Liver (tissue), 8 donors: ENCODE measurements at regions not wholly inside any gene's neighbourhood (a gene's known extent, or its start where the extent isn't known, plus 50 kb on each side); places are given as distances from the start of the nearest gene placed in this dataset.

Source experiments
- DNase-seq: peaks from one replicate; pipeline ENCODE4 v3.0.0-alpha.2; 2017; ENCODE audit warnings: low spot score
- H3K27ac ChIP-seq, 2 donors: one replicate each; pipeline ENCODE4 v1.7.0; 2013; ENCODE audit warnings: inconsistent platforms in 2 of 2, low read length in 2 of 2, control low read depth in 1 of 2, low read depth in 1 of 2, mild to moderate bottlenecking in 1 of 2
- H3K27me3 ChIP-seq, 4 donors: one replicate each; pipeline versions ENCODE4 v1.6.1 to v1.7.0; 2013; ENCODE audit warnings: low read length in 3 of 4, inconsistent platforms in 1 of 4, mild to moderate bottlenecking in 1 of 4, moderate library complexity in 1 of 4; ENCODE audit not compliant: control insufficient read depth in 4 of 4, insufficient read depth in 4 of 4
- H3K36me3 ChIP-seq, 4 donors: one replicate each; pipeline versions ENCODE4 v1.6.1 to v1.7.0; 2013; ENCODE audit warnings: low read length in 3 of 4, mild to moderate bottlenecking in 3 of 4, low read depth in 1 of 4, moderate library complexity in 1 of 4; ENCODE audit not compliant: control insufficient read depth in 4 of 4, insufficient read depth in 3 of 4
- H3K4me1 ChIP-seq, 4 donors: one replicate each; pipeline versions ENCODE4 v1.6.1 to v1.7.0; 2013; ENCODE audit warnings: low read length in 3 of 4, mild to moderate bottlenecking in 3 of 4, moderate library complexity in 1 of 4; ENCODE audit not compliant: control insufficient read depth in 4 of 4, insufficient read depth in 4 of 4
- H3K4me3 ChIP-seq, 3 donors: one replicate each; pipeline versions ENCODE4 v1.6.1 to v1.7.0; 2013; ENCODE audit warnings: low read length in 3 of 3, control low read depth in 1 of 3, low read depth in 1 of 3, mild to moderate bottlenecking in 1 of 3
- H3K9ac ChIP-seq, 2 donors: one replicate each; pipeline ENCODE4 v1.7.0; 2013; ENCODE audit warnings: low read length in 2 of 2, mild to moderate bottlenecking in 2 of 2, moderate library complexity in 2 of 2, control low read depth in 1 of 2, low read depth in 1 of 2
- H3K9me3 ChIP-seq, 4 donors: one replicate each; pipeline versions ENCODE4 v1.6.1 to v1.7.0; 2013; ENCODE audit warnings: low read length in 3 of 4; ENCODE audit not compliant: control insufficient read depth in 4 of 4
- ATF3 ChIP-seq: IDR thresholded peaks from 2 replicates; pipeline ENCODE4 v1.6.1; 2016; ENCODE audit warnings: antibody characterized with exemption
- FOXA1 ChIP-seq: IDR thresholded peaks from 2 replicates; pipeline ENCODE4 v1.6.1; 2016; ENCODE audit warnings: antibody characterized with exemption
- HNF4G ChIP-seq: IDR thresholded peaks from 2 replicates; pipeline ENCODE4 v1.6.1; 2016; ENCODE audit warnings: antibody characterized with exemption
- JUND ChIP-seq, 2 donors: IDR thresholded peaks; 2 replicates each; pipeline ENCODE4 v1.6.1; 2016; ENCODE audit warnings: antibody characterized with exemption in 2 of 2
- RAD21 ChIP-seq, 2 donors: IDR thresholded peaks; 2 replicates each; pipeline ENCODE4 v1.6.1; 2016; ENCODE audit warnings: antibody characterized with exemption in 2 of 2, mild to moderate bottlenecking in 2 of 2
- ZBTB33 ChIP-seq: IDR thresholded peaks from 2 replicates; pipeline ENCODE4 v1.6.1; 2016; ENCODE audit warnings: antibody characterized with exemption
- WGBS: extraction: QIAGEN DNeasy Blood & Tissue Kit; methylation state at CpG from one replicate; pipeline ENCODE4 v1.1.7; 2013; 5-methylcytosine and 5-hydroxymethylcytosine counted together
- TF ChIP-seq, protein P1 (sequence below): fragments of 150-350 bp; IDR thresholded peaks from 2 replicates; pipeline ENCODE4 v1.5.1; 2017; ENCODE audit warnings: improper control_type of control experiment, low read depth, low read length; ENCODE audit not compliant: missing input control
- donor health status: healthy.
- donor health status: healthy.
- donor health status: healthy.
- donor health status: healthy.
- donor health status: healthy.

DNA sequence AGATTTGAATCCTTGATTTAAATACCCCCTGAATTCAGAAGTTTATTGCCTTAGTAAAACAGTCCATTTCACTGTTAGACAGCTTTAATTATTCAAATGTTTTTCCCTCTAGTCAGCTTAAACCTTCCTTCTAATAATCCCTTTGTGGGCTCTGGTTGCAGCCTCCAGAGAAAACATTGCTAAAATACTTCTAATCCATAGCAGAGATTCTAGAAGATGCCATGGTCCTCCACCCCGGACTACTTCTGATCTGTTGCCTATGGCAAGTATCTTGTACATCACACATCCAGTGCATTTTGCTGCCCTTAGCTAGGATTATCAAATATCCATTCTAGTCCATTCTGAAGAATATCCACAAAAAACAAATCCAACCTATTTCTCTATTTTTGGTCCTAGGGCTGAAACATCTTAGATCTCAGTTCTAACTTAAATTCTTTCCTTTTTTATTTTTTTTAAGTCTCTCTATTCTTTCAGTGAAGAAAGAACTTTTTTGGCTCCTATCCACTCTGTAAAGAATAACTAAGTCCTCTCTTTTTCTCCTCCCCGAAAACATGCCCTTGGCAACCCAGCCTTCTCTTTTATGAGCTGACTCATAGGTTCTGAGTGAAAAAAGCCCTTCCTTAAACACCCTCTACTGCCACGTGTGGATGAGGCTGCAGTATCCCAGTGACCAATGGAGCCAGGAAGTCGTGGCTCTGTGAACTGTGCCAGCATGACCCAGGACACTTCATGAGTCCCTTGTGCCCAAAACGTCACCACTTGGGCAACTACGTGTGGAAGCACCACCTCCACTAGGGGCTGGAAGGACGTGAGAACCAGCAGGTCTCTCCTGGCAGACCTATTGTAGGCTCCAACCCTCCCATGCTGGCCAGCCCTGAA, 349.8 kb downstream of the TNS1 start:
- H3K4me1 ChIP-seq, result peaks cover 0 to 7% (median 0%) of the 10 kb centered on the region in 4 donors
- no peak overlapping the region for H3K27ac ChIP-seq
- no peaks in the 10 kb centered on the region for H3K36me3 ChIP-seq
- no peaks in the 10 kb centered on the region for H3K9me3 ChIP-seq
- 45% methylated on average over 7 of the region's 7 CpGs for WGBS
- H3K9ac ChIP-seq, result no peak overlapping the region
- no peaks in the 10 kb centered on the region for H3K27me3 ChIP-seq
- no peak overlapping the region for H3K4me3 ChIP-seq
- DNase-seq, result no peak
- TF ChIP-seq ATF3 (no peak), HNF4G (no peak)

- Histone ChIP-seq H3K9me3 (no peaks in the 10 kb centered on the region), H3K27ac (no peak overlapping the region), H3K4me1 (peaks cover 0 to 7% (median 0%) of the 10 kb centered on the region in 4 donors), H3K9ac (no peak overlapping the region), H3K36me3 (no peaks in the 10 kb centered on the region), H3K4me3 (no peak overlapping the region), H3K27me3 (no peaks in the 10 kb centered on the region)
- TF ChIP-seq HNF4G (no peak), RAD21 (IDR thresholded peaks at IDR 0.05) (peak; percentile 78 to 83), ZBTB33 (no peak)
- TF ChIP-seq, protein P1, sequence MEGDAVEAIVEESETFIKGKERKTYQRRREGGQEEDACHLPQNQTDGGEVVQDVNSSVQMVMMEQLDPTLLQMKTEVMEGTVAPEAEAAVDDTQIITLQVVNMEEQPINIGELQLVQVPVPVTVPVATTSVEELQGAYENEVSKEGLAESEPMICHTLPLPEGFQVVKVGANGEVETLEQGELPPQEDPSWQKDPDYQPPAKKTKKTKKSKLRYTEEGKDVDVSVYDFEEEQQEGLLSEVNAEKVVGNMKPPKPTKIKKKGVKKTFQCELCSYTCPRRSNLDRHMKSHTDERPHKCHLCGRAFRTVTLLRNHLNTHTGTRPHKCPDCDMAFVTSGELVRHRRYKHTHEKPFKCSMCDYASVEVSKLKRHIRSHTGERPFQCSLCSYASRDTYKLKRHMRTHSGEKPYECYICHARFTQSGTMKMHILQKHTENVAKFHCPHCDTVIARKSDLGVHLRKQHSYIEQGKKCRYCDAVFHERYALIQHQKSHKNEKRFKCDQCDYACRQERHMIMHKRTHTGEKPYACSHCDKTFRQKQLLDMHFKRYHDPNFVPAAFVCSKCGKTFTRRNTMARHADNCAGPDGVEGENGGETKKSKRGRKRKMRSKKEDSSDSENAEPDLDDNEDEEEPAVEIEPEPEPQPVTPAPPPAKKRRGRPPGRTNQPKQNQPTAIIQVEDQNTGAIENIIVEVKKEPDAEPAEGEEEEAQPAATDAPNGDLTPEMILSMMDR, result peak; percentile 70
- peak; percentile 40 for DNase-seq
- 55% methylated on average over 9 of the region's 9 CpGs for whole genome bisulfite sequencing
Measured at GRCh38 chr2:217650716-217651360, 352.0 kb downstream of the TNS1 start.

GRCh38 chr2:217650229-217650628, 352.6 kb downstream of the TNS1 start:
- no peaks in the 10 kb centered on the region for H3K9me3 ChIP-seq
- H3K4me1 ChIP-seq, result peaks cover 0 to 7% (median 0%) of the 10 kb centered on the region in 4 donors
- no peak overlapping the region for H3K27ac ChIP-seq
- TF ChIP-seq ZBTB33 (no peak), FOXA1 (no peak), JUND (IDR thresholded peaks at IDR 0.05) (no peak)
- no peak overlapping the region for H3K4me3 ChIP-seq
- 84% methylated on average over 2 of the region's 2 CpGs for WGBS
- no peak for DNase-seq
- no peaks in the 10 kb centered on the region for H3K27me3 ChIP-seq
- no peak overlapping the region for H3K9ac ChIP-seq
- H3K36me3 ChIP-seq, result no peaks in the 10 kb centered on the region
